ENCODE measurements at regions not wholly inside any gene's neighbourhood (a gene's known extent, or its start where the extent isn't known, plus 50 kb on each side); places are given as distances from the start of the nearest gene placed in this dataset.

- TF ChIP-seq CTCF (IDR thresholded peaks at IDR 0.05) (no peak), POLR2A (IDR thresholded peaks at IDR 0.05) (no peak), POLR2AphosphoS5 (IDR thresholded peaks at IDR 0.05) (no peak)
Observed at GRCh38 chr2:2655453-2656114, 324.5 kb upstream of the MYT1L start.
